ENCODE measurements at regions not wholly inside any gene's neighbourhood (a gene's known extent, or its start where the extent isn't known, plus 50 kb on each side); places are given as distances from the start of the nearest gene placed in this dataset.
"Not testable (repeated sequence)": the region's sequence is repeated elsewhere in the genome, so short reads cannot be mapped to it uniquely, and the experiment has no call there.

DNA sequence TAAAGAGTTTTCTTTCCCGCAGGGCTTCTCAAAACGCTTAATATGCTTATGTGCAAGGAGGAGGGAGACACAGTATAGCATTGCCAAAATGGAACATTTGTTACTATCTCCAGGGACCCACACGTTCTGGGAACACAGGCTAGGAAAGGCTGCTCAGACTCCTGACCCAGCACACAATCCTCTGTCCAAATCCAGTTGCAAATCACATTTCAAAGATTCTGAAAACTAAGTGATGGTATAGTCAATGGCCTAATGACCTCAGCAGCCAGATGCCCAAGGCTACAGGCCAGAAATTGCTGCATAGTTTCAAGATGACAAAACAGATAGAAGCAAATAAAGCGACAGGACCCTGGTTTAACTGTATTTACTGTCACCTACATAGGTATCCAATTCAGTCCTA is 97.0 kb upstream of the GRIP1 start:
- no peak for DNase-seq (ENCODE audit: low spot score)

DNA sequence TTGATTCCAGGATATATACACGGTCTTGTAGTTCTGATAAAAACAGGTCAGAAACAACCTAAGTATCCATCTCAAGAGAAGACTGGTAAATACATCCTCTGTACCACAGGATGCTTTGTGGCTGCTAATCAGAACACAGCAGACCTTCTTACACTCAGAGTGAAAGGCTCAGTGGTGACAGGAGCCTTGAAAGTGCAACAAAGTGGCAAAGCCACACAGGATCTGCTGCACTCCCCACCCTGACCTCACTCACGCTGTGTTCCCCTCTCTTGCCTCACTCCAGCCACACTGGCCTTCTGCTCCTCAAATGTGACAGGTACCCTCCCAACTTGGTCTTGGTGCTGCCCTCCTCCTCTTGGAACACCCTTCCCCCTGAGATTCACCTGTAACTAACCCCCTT is 98.1 kb upstream of the GRIP1 start:
- no peak for DNase-seq (ENCODE audit: low spot score)

DNA sequence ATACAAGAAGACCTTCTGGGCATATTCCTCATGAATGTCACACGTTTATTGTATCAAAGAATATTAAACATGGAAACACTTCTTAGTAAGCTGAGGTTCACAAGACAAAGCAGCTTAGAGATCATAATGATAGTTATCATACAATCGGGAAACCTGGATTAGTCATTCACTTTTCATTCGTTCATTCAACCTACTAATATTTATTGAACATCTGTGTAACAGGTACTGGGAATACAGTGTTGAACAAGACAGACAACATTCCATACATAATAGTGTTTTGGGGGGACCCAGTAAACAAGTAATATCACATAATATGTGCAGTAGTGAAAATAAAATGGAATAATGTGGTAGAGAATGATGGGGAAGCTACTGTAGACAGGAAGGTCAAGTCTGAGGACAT is 100.6 kb upstream of the GRIP1 start:
- no peak for DNase-seq (ENCODE audit: low spot score)

DNA sequence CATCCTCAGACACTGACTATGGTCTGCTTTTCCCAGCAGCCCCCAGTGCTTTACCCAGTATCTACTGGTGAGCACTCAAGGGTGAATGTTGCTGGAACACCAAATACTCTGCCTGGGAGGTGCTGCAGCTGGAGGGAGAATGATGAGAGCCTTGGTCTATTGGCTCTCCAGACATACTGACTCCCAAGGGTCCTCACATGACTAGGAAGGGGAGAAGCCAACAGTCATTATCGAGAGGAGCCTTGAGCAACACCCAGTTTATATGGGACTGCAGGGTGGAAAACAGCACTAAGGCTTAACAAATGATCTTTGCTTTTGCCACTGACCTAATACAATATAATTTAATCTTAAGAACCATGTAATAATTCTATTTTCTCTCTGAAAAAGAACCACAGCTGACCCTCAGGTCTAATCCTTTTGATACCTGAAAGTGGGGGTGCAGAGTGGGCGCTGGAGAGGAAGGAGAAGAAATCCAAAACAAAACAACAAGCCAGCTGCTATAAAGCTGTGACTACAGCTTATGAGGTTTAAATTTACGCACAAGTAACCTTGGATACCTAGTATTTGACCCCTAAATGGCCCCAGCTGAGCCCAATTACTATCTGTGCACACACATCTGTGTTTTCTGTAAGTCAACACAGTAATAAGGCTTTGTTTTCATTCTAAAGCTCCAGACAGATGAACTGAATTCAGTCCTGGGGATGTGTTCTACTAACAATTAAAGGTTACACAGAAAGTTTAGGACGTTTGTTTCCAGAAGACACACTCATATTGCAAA is 107.8 kb upstream of the GRIP1 start:
- DNase-seq (ENCODE audit: low spot score): no peak

DNA sequence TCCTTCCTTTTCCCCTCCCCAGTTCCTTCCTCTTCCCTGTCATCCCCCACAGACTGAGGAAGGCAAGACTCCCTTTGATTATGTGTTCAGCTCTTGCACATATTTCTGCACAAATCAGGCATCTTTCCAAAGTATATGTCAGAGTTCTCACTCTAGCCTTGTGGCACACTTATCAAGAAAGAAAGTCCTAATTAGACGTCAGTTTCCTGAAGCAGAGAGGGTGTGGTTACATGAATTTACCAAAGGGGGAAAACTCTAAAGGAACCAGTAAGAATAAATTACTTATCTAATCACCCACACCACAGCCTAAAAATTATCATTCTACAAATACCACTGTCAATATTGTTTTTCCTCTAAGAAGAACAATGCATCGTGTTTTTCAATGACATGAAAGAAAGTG is 120.7 kb upstream of the GRIP1 start:
- no peak for DNase-seq (ENCODE audit: low spot score)

DNA sequence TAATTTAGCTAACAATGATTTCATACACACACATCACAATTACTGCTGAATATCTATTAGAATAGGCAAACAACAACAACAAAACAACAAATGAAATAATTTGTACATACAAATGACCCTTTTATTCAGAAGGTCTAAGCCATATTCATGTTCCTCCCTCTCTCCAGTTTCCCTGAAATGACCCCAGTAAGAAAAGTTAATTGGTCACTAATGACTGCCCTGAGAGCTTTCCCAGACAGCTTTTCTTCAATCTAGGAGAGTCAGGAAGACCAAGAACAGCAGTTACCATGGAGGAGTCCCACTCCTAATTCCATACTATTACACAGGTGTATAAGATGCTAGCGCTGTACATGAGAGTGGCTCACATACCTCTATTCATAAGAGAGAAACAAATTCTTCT is 121.2 kb upstream of the GRIP1 start:
- DNase-seq (ENCODE audit: low spot score): no peak

DNA sequence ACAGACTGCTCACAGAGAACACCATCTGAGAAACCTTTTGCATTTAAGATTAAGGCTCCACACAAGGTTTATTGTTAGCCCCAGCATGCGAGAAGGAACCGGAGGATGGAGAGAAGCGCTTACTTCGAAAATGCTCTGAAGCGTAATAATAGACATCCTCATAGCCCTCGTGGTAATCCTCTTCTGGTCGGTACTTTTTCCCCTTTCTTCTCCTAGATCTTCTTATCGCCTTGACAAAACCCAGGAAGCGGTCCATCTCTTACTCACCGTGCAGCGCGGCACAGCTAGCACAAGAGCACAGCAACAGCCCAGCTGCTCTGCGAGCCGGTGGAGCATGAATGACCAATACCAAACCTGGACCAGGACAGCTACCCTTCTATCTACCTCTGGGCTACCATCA is 125.1 kb upstream of the GRIP1 start:
- no peak for DNase-seq (ENCODE audit: low spot score)

DNA sequence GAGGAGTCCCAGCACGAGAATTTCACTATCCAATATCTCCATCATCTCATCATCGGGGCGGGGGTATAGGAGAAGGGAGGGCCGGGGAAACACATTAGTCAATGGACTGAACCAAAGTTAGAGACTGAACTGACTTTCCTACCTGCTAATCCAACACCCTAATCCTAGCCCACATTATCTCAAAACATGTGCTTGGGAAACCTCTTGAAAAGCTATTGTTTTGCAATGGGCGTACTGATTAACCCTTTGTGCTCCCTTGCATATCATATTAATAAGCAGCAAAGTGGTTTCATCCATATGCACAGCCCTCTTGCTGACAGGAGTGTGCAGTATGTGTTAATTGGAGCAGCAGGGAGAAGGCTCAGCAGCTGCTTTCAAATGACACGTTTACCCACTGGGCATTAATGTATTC is 125.7 kb upstream of the GRIP1 start:
- DNase-seq (ENCODE audit: low spot score): no peak

DNA sequence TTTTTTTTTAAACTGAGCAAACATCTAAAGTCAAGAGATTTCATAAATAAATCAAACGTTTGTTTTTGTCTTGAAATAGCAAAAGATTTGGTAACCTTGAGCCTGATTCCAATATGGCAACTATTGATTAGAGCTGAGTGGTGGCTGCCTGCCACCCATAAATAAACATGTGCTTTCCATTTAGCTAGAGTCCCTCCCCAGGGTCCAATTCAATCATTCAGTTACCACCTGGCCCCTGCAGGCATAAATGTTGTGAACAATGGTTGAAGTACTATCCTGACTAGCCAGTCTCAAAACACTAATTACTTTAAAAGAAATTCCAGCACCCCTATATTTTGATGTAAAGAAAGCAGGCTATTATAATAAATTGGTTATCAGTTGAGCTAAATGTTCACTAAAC is 129.7 kb upstream of the GRIP1 start:
- DNase-seq (ENCODE audit: low spot score): no peak

DNA sequence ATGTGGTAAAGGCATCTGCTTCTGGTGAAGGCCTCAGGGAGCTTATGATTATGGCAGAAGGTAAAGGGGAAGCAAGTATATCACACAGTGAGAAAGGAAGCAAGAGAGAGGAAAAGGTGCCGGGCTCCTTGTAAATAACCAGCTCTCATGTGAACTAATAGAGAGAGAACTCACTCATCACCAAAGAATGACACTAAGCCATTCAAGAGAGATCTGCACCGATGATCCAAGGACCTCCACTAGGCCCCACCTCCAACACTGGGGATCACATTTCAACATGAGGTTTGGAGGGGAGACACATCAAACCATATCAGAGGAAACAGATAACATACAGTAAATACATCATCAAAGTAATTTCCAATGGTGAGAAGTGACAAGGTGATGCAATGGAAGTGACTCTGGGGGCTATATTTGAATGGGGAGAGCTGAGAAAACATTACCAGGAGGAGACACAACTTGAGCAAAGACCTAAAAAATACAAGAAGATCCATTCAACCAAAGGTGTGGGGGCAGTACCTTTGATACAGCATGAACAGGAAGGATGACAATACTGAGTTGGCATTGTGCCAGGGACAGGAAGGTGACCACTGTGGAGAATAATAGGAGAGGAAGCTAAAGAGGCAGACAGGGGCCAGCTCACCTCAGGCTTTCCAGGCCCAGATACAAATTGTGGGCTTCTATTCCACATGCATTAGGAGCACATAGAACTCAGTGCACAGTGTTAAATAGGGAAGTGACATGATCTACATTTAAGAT is 134.4 kb upstream of the GRIP1 start:
- DNase-seq (ENCODE audit: low spot score): no peak

DNA sequence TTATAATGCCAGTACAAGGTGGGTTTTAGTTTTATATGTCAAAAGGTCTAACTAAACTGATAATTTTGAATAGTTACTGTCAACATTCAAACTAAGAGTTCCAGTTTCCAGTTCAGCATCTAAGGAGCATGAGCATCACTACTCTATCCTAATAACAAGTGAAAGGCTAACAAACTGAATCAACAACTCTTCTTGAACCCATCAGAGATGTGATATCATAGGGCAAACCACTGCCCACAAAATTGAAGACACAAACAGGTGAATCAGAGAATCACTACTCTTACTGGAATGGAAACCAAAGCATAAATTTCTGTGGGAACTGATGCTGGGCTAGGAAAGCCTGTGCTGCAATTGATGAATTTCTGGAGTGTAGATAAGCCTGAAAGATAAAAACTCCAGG is 140.7 kb upstream of the GRIP1 start:
- no peak for DNase-seq (ENCODE audit: low spot score)

DNA sequence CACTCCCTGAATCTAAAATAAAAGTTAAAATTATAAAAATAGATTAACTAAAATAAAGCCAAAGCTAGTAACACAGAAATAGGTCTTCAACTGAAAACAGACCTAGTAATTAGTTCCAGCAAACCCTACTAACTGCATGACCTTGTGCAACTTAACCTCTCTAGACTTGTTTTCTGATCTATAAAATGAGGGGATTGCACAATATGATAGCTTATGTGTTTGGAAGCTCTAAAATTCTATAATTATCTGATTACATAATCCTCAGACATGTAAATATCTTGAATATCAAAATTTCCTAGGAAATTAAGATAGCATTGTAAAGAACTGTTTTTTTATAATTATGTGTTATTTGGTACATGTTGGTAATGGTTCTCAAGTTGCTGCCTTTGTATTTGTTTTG is 144.1 kb upstream of the GRIP1 start:
- no peak for DNase-seq (ENCODE audit: low spot score)

DNA sequence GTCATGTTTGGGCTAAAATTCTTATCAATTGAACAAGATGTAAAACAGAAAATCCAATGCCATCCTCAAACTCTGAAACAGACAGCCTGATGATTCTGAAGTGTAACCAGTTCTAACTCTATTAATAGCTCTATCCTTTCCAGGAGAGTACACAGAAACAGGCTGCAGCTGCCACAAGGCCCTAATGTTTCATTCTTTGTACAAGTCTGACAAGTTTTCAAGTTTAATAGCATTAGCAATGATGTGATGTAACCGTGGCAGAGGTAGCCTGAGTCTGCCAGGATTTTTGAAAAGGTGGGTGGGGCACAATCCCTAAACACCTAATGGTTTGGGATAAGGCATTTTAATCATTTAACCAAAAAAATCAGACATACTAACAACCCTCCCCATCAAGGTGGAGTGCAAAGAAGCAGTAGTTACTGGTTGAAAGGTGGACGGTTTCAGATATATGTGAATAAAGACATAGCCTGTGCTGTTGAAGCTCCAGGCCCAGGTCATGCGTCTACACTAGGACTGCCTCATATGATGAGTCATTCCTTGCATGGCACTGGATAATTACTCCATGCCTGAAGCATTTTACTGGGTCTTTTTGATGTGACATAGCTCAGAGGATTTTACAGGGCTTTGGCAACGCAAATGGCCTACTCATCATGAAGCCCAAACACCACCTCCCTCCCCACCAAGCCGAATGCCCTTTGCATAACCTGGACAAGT is 145.1 kb upstream of the GRIP1 start:
- DNase-seq (ENCODE audit: low spot score): no peak

DNA sequence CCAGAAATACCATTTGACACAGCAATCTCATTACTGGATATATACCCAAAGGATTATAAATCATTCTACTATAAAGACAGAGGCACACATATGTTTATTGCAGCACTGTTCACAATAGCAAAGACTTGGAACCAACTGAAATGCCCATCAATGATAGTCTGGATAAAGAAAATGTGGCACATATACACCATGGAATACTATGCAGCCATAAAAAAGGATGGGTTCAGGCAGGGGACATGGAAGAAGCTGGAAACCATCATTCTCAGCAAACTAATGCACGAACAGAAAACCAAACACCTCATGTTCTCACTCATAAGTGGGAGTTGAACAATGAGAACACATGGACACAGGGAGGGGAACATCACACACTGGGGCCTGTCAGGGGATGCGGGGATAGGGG is 147.0 kb upstream of the GRIP1 start:
- not testable (repeated sequence) for DNase-seq (ENCODE audit: low spot score)

DNA sequence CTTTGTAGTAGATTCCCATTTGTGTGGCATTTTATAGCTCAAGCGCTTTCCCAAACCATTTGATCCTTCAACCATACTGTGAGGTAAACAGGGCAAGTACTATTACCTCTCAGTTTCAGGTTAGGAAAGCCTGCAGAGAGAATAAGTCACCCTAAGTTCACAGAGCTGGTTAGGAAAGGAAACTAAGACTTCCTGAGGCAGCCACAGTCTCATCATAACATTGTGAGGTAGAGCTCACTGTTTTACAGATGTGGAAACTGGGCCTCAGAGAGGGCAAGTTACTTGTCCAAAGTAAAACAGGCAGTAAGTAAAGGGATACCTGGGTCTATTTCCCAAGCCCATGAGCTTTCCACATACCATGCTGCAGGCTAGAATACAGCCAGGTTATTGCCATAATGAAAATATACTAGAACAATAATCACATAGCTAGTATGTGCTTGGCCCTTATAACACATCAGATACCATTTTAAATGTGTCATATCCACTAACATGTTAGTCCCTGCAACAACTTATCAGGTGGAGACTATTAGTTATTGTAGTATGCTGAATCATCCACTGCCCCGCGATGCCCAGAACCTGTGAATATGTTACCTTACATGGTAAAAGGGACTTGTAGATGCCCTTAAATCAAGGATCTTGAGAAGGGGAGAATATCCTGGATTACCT is 150.9 kb upstream of the GRIP1 start:
- DNase-seq (ENCODE audit: low spot score): no peak

DNA sequence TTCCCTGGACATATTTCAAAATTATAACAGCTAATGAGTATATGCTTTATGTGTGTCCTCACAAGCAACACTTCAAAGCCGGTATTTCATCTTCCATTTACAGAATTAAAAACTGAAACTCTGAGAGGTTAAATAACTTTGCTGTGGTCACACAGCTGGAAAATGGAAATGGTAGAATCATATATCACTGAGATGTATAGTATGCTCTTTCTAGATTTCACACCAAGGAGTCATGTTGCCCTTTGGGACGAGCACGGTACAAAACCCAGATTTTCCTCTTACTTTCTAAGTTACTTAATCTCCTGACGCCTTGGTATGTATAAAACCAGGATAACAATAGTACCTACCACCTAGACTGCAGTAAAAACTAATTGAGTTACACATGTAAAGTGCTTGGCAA is 152.6 kb upstream of the GRIP1 start:
- no peak for DNase-seq (ENCODE audit: low spot score)

DNA sequence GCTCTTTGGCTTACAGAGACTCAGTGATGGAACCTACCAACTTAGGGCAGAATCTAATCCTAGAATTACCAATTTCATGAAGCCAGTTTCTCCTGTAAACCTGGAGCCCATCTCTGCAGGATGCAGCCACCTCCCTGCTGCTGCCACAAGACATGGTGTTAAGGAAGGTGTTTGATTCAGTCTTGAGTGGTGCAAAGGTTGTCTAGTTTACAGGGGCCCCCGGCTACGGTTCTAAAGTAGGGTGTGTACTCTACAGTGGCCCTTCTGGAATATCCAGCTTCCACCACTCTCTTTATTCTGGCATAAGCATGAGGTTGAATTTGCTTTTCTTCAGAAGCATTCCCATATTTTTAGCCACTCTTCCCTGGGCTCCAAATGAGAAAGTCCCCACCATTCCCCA is 154.1 kb upstream of the GRIP1 start:
- DNase-seq (ENCODE audit: low spot score): no peak

DNA sequence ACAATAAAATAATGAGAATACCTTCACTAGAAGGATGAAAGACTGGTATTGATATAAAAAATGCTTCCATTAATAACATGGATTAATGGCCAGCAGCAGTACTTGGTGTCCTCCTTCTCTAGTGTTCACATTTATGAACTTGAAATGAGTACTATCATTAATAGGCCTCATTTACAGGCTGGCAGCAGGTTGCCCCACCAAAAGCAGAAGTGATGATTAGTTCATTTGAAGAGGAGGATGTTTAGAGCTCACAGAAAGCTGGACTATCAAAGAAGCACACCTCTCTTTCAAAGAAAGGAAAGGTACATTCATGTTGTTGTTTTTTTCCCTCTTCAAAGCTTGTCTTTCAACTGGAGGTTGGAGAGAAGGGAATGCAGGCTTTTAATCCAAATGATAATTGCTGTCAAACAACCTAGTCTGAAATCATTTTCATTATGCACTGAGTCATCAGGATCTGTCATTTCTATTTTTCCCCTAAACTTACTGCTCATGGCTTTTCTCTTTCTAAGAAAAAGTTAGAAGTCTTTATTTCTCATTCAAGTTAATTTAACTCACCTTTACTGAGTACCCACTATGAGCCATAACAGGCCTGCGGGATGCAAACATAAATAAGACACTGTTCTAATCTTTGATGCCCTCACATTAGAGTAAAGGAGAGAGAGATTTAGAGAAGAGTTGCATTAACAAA is 157.9 kb upstream of the GRIP1 start:
- DNase-seq (ENCODE audit: low spot score): no peak

DNA sequence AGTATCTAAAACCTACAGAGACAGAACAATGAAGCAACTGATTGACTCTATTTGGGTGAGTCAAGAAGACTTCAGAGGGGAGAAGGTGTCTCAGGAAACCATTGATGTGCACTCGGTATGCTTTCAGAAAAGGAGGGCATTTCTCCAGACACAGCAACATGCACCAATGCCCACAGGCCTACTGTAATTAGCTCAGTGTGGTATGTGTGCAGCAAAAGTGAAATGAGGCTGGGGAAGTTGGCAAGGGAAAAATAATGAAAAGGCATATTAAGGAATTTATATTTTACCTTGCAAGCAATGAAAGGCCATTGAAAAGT is 158.4 kb upstream of the GRIP1 start:
- DNase-seq (ENCODE audit: low spot score): no peak

DNA sequence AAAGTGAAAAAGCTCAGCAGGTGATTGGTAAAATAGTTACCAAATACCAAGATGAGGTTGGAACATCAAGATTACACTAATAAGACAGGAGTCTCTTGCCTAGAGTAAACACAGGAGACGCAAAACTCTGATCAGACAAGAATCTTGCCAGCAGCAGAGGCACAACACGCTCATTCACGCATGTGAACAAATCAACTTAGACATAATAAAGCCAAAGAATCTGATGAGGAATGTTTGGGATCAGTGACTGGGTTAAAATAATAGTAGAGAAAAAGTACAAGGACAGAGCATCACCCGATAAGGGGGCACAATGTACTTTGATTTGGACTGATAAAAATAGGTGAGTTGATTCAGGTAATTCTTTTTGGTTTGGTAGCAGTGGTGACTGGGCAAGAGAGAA is 159.5 kb upstream of the GRIP1 start:
- DNase-seq (ENCODE audit: low spot score): no peak

DNA sequence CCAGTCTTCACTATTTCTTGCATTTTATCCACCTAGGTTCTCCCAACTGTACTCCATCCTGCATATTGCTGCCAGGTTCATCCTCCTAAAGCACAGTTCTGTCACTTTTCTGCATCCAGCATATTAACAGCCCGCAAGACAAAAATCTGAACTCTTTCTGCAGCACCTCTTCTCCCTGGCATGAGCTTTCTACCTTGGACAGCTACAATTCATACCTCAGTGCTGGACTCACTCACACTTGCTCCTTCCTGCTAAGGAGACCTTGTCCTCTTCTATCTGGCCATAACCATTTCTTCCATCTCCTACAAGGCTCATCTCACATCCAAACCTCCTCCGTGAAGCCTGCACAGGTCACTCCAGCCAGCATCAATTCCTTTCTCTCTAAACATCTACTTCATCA is 170.1 kb upstream of the GRIP1 start:
- DNase-seq (ENCODE audit: low spot score): no peak

DNA sequence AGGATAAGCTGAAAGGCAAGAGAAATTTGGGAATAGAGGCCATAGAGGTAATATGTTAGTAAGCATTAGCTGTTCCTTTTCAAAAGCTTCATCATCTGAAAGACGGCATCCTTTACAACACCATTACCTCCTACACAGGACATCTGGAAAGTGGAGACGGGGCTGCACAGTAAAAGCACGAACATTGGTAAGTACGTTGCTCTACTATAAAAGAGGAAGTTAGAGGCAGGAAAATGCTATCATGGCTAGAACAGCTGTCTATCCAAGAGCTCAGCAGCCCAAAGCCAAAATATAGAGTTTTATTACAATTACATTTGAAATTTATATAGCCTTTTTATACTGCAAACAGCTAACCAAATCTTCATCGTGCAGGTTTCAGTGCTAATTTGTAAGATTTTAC is 172.3 kb upstream of the GRIP1 start:
- no peak for DNase-seq (ENCODE audit: low spot score)

Data from HuH-7 (cell line).